ENCODE measurements at regions not wholly inside any gene's neighbourhood (a gene's known extent, or its start where the extent isn't known, plus 50 kb on each side); places are given as distances from the start of the nearest gene placed in this dataset.

- Histone ChIP-seq H3K4me3 (no peak overlapping the region), H3K27ac (peak overlapping the region in 13 of 21 experiments; percentile 5 to 72 (median 45))
These were observed 237.8 kb upstream of the DAPK1 start for GRCh38 chr9:87259543-87260518.

- no peak overlapping the region for H3K27ac ChIP-seq
- H3K4me3 ChIP-seq = no peak overlapping the region
These were observed 234.4 kb upstream of the DAPK1 start for GRCh38 chr9:87263291-87263690.

- H3K27ac ChIP-seq = peak overlapping the region in 10 of 21 experiments; percentile 20 to 71 (median 56)
These were observed 231.0 kb upstream of the DAPK1 start for GRCh38 chr9:87266697-87267096.

GRCh38 chr9:87267251-87268070, 230.2 kb upstream of the DAPK1 start:
- H3K4me3 ChIP-seq = no peak overlapping the region
- peak overlapping the region in 14 of 21 experiments; percentile 5 to 73 (median 58) for H3K27ac ChIP-seq

More at GRCh38 chr9:87266697-87267096, 231.0 kb upstream of the DAPK1 start:
- no peak overlapping the region for H3K4me3 ChIP-seq

- Histone ChIP-seq H3K4me3 (no peak overlapping the region), H3K27ac (peak overlapping the region in 17 of 21 experiments; percentile 0 to 79 (median 51))
These were observed 228.1 kb upstream of the DAPK1 start for GRCh38 chr9:87269296-87270176.

GRCh38 chr9:87270221-87270847, 227.3 kb upstream of the DAPK1 start:
- H3K4me3 ChIP-seq = no peak overlapping the region
- peak overlapping the region in 14 of 21 experiments; percentile 0 to 79 (median 54) for H3K27ac ChIP-seq

- Histone ChIP-seq H3K4me3 (no peak overlapping the region), H3K27ac (peak overlapping the region in 10 of 21 experiments; percentile 16 to 79 (median 48))
These were observed 226.8 kb upstream of the DAPK1 start for GRCh38 chr9:87270848-87271234.

- H3K27ac ChIP-seq = peak overlapping the region in 10 of 21 experiments; percentile 10 to 79 (median 52)
- no peak overlapping the region for H3K4me3 ChIP-seq
These were observed 225.8 kb upstream of the DAPK1 start for GRCh38 chr9:87271696-87272477.

- Histone ChIP-seq H3K4me3 (no peak overlapping the region), H3K27ac (peak overlapping the region in 7 of 21 experiments; percentile 12 to 90 (median 59))
These were observed 222.5 kb upstream of the DAPK1 start for GRCh38 chr9:87275047-87275725.

GRCh38 chr9:87276327-87276841, 221.3 kb upstream of the DAPK1 start:
- Histone ChIP-seq H3K4me3 (no peak overlapping the region), H3K27ac (peak overlapping the region in 13 of 21 experiments; percentile 7 to 90 (median 58))

- peak overlapping the region in 14 of 21 experiments; percentile 7 to 90 (median 46) for H3K27ac ChIP-seq
- no peak overlapping the region for H3K4me3 ChIP-seq
These were observed 220.8 kb upstream of the DAPK1 start for GRCh38 chr9:87276851-87277261.

GRCh38 chr9:87277346-87277745, 220.3 kb upstream of the DAPK1 start:
- H3K27ac ChIP-seq = peak overlapping the region in 14 of 21 experiments; percentile 7 to 90 (median 46)

GRCh38 chr9:87278971-87279733, 218.5 kb upstream of the DAPK1 start:
- H3K27ac ChIP-seq = peak overlapping the region in 2 of 21 experiments; percentile 81 to 90
- H3K4me3 ChIP-seq = no peak overlapping the region

More at GRCh38 chr9:87277346-87277745, 220.3 kb upstream of the DAPK1 start:
- no peak overlapping the region for H3K4me3 ChIP-seq

- H3K27ac ChIP-seq = peak overlapping the region in 3 of 21 experiments; percentile 43 to 90 (median 57)
- no peak overlapping the region for H3K4me3 ChIP-seq
These were observed 217.2 kb upstream of the DAPK1 start for GRCh38 chr9:87280421-87280820.

GRCh38 chr9:87282538-87282937, 215.1 kb upstream of the DAPK1 start:
- Histone ChIP-seq H3K4me3 (no peak overlapping the region), H3K27ac (peak overlapping the region in 1 of 21 experiments; percentile 40)

- peak overlapping the region in 2 of 21 experiments; percentile 9 to 53 for H3K27ac ChIP-seq
These were observed 214.1 kb upstream of the DAPK1 start for GRCh38 chr9:87283585-87283984.

More at GRCh38 chr9:87283585-87283984, 214.1 kb upstream of the DAPK1 start:
- no peak overlapping the region for H3K4me3 ChIP-seq
